ENCODE measurements at regions not wholly inside any gene's neighbourhood (a gene's known extent, or its start where the extent isn't known, plus 50 kb on each side); places are given as distances from the start of the nearest gene placed in this dataset.

DNA sequence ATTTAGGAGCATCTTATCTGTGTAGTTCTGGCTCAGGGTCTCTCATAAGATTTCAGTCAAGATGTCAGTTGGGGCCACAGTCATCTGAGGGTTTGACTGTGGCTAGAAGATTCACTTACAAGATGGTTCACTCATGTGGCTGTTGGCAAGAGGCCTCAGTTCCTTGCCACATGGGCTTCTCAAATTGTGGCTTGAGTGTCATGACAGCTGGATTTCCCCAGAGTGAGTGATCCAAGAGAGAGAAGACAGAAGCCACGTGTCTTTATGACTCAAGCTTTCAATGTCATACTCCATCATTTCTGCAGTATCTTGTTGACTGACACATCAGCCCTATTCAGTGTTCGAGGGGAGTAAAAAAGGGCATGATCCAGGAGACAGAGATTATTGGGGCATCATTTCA, 131.3 kb upstream of the AP1S2 start:
- Histone ChIP-seq H3K4me1 (replicated peaks in 1 of 2) (no peaks in the 10 kb centered on the region), H3K4me3 (no peak overlapping the region), H3K36me3 (replicated peaks in 1 of 2) (no peaks in the 10 kb centered on the region), H3K27me3 (peaks cover under 1% of the 10 kb centered on the region), H3K27ac (no peak overlapping the region), H3K9me3 (replicated peaks in 1 of 3) (no peaks in the 10 kb centered on the region)
- intact Hi-C loops (cut with DNase I) = no loop called here
- WGBS, 4 donors = 53 to 69% (median 56%) methylated on average over 2 of the region's 2 CpGs
- TF ChIP-seq POLR2A (IDR thresholded peaks at IDR 0.05) = no peak
- TF ChIP-seq, protein P1, sequence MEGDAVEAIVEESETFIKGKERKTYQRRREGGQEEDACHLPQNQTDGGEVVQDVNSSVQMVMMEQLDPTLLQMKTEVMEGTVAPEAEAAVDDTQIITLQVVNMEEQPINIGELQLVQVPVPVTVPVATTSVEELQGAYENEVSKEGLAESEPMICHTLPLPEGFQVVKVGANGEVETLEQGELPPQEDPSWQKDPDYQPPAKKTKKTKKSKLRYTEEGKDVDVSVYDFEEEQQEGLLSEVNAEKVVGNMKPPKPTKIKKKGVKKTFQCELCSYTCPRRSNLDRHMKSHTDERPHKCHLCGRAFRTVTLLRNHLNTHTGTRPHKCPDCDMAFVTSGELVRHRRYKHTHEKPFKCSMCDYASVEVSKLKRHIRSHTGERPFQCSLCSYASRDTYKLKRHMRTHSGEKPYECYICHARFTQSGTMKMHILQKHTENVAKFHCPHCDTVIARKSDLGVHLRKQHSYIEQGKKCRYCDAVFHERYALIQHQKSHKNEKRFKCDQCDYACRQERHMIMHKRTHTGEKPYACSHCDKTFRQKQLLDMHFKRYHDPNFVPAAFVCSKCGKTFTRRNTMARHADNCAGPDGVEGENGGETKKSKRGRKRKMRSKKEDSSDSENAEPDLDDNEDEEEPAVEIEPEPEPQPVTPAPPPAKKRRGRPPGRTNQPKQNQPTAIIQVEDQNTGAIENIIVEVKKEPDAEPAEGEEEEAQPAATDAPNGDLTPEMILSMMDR (IDR thresholded peaks at IDR 0.05) = no peak
- no peak for DNase-seq

DNA sequence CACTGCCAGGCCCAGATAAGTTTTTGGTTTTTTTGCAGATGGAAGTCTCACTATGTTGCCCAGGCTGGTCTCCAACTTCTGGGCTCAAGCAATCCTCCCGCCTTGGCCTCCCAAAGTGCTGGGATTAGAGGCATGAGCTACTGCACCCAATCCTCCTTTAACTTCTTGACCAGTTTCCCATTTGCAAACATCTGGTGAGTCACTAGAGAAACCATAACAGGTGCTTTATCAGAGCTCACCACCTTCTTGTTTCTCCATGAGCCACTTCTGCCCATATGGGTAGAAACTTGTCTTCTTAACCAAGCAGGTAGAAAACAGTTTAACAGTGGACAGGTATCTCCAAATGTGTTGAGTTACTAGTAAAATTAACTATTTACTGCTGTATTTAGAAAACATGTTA, 128.4 kb upstream of the AP1S2 start:
- WGBS, 4 donors = 89 to 94% (median 92%) methylated on average over 1 of the region's 1 CpG
- DNase-seq = no peak

GRCh38 chrX:15977644-15978043, 123.0 kb upstream of the AP1S2 start:
- no peak for DNase-seq
- intact Hi-C loops (cut with DNase I) = no loop called here
- H3K4me3 ChIP-seq = no peak overlapping the region
- no peaks in the 10 kb centered on the region for H3K36me3 ChIP-seq (replicated peaks in 1 of 2)
- H3K27ac ChIP-seq = no peak overlapping the region
- H3K4me1 ChIP-seq (replicated peaks in 1 of 2) = no peaks in the 10 kb centered on the region
- no peak for TF ChIP-seq POLR2A (IDR thresholded peaks at IDR 0.05)
- TF ChIP-seq, protein P1 (IDR thresholded peaks at IDR 0.05) = no peak
- WGBS, 4 donors = 37 to 53% (median 47%) methylated on average over 3 of the region's 3 CpGs
- H3K27me3 ChIP-seq = peaks cover 26% of the 10 kb centered on the region
- no peaks in the 10 kb centered on the region for H3K9me3 ChIP-seq (replicated peaks in 1 of 3)

More for the DNA sequence above, 128.4 kb upstream of the AP1S2 start:
- Histone ChIP-seq H3K27me3 (peaks cover 12% of the 10 kb centered on the region), H3K27ac (no peak overlapping the region), H3K36me3 (replicated peaks in 1 of 2) (no peaks in the 10 kb centered on the region), H3K4me3 (no peak overlapping the region), H3K4me1 (replicated peaks in 1 of 2) (no peaks in the 10 kb centered on the region), H3K9me3 (replicated peaks in 1 of 3) (no peaks in the 10 kb centered on the region)
- TF ChIP-seq POLR2A (IDR thresholded peaks at IDR 0.05) = no peak
- TF ChIP-seq, protein P1 (IDR thresholded peaks at IDR 0.05) = no peak
- intact Hi-C loops (cut with DNase I) = no loop called here

DNA sequence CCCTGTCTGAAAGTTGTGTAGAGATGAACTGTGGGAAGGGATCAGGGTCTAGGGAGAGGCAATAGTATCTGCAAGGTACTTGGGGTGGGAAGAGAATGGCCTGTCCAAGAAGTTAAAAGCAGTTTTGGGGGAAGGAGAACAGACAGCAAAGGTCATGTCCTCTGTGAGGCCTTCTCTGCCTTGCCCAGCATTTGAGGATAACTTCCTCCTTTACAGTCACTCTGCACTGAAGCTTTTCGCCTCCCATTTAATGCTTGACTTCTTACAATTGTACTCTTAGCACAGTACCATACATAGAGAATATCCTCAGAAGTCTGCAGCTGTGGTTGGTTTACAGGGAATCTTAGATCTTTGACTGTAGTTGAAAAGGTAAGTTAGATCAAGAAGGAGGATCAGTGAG, 121.8 kb upstream of the AP1S2 start:
- peaks cover 26% of the 10 kb centered on the region for H3K27me3 ChIP-seq
- intact Hi-C loops (cut with DNase I) = no loop called here
- H3K4me3 ChIP-seq = no peak overlapping the region
- no peaks in the 10 kb centered on the region for H3K9me3 ChIP-seq (replicated peaks in 1 of 3)
- TF ChIP-seq POLR2A (IDR thresholded peaks at IDR 0.05) = no peak
- TF ChIP-seq, protein P1 (IDR thresholded peaks at IDR 0.05) = no peak
- H3K27ac ChIP-seq = no peak overlapping the region
- DNase-seq = no peak
- WGBS, 4 donors = 60 to 82% (median 71%) methylated on average over 1 of the region's 1 CpG
- no peaks in the 10 kb centered on the region for H3K36me3 ChIP-seq (replicated peaks in 1 of 2)
- no peaks in the 10 kb centered on the region for H3K4me1 ChIP-seq (replicated peaks in 1 of 2)

Measured in adrenal gland (tissue), 9 donors.